ENCODE measurements at regions not wholly inside any gene's neighbourhood (a gene's known extent, or its start where the extent isn't known, plus 50 kb on each side); places are given as distances from the start of the nearest gene placed in this dataset.

GRCh38 chr11:8747173-8747572 is 64.6 kb downstream of the RPL27A start:
- Histone ChIP-seq H3F3A (replicated peaks; ENCODE audit: insufficient read depth) (no peaks in the 10 kb centered on the region), H3K27me3 (ENCODE audit: insufficient read depth) (no peaks in the 10 kb centered on the region), H2AFZ (ENCODE audit: low read depth) (no peak overlapping the region), H3K79me2 (ENCODE audit: insufficient read depth) (peaks cover 15% of the 10 kb centered on the region; the same call in 1 of the 2 replicates), H4K20me1 (ENCODE audit: insufficient read depth) (peaks cover 6% of the 10 kb centered on the region), H3K4me3 (ENCODE audit: low read depth in 2 of 2, low read length in 1 of 2) (no peak overlapping the region), H3K27ac (ENCODE audit: low read depth in 2 of 2, low read length in 1 of 2) (no peak overlapping the region), H3K36me3 (replicated peaks in 1 of 2; ENCODE audit: control insufficient read depth in 1 of 2, insufficient read depth in 2 of 2, low read length in 1 of 2) (peaks cover 15 to 17% of the 10 kb centered on the region in 2 experiments), H3K4me2 (no peak overlapping the region), H3K4me1 (ENCODE audit: control insufficient read depth in 1 of 2, insufficient read depth in 2 of 2, low read depth in 1 of 2, low read length in 1 of 2) (no peaks in the 10 kb centered on the region), H3K9ac (no peak overlapping the region), H3K9me2 (no peaks in the 10 kb centered on the region), H3K9me3 (no peaks in the 10 kb centered on the region)
- no peak for DNase-seq
- ChIA-PET CTCF (no interaction called here), POLR2A (no interaction called here)
- TF ChIP-seq CTCF (IDR thresholded peaks at IDR 0.05), result no peak
- no peak for TF ChIP-seq EP300 (IDR thresholded peaks at IDR 0.05; ENCODE audit: borderline replicate concordance in 1 of 2, low read depth in 1 of 2, low read length in 1 of 2)
- no peak for TF ChIP-seq NRF1 (IDR thresholded peaks at IDR 0.05; ENCODE audit: low read depth, low read length)
- no peak for TF ChIP-seq GATA2 (CRISPR knock-in tag; IDR thresholded peaks at IDR 0.05)
- no peak for TF ChIP-seq PBX3 (IDR thresholded peaks at IDR 0.05)
- no peak for TF ChIP-seq USF1 (IDR thresholded peaks at IDR 0.05; ENCODE audit: borderline replicate concordance, low read depth)
- TF ChIP-seq SIN3A (IDR thresholded peaks at IDR 0.05; ENCODE audit: borderline replicate concordance, low read depth, low read length), result no peak
- TF ChIP-seq MEF2A (IDR thresholded peaks at IDR 0.05; ENCODE audit: borderline replicate concordance, low read depth), result no peak
- no peak for TF ChIP-seq POLR2AphosphoS5 (IDR thresholded peaks at IDR 0.05; ENCODE audit: low read depth, low read length)
- no peak for TF ChIP-seq REST (IDR thresholded peaks at IDR 0.05; ENCODE audit: low read depth, low read length)
- TF ChIP-seq MXI1 (IDR thresholded peaks at IDR 0.05; ENCODE audit: low read depth, low read length), result no peak
